Ishikawa (cell line): ENCODE measurements at regions not wholly inside any gene's neighbourhood (a gene's known extent, or its start where the extent isn't known, plus 50 kb on each side); places are given as distances from the start of the nearest gene placed in this dataset.

Source experiments
- EP300 ChIP-seq: IDR thresholded peaks from 2 replicates; pipeline ENCODE4 v1.6.1; 2012; ENCODE audit warnings: borderline replicate concordance
- MAX ChIP-seq: IDR thresholded peaks from 2 replicates; pipeline ENCODE4 v1.6.1; 2012
- RAD21 ChIP-seq: IDR thresholded peaks from 2 replicates; pipeline ENCODE4 v1.6.1; 2012; ENCODE audit warnings: low read depth
- REST ChIP-seq: IDR thresholded peaks from 2 replicates; pipeline ENCODE4 v1.6.1; 2012; ENCODE audit warnings: low read depth, mild to moderate bottlenecking
- TAF1 ChIP-seq: IDR thresholded peaks from 2 replicates; pipeline ENCODE4 v1.6.1; 2012; ENCODE audit warnings: low read depth, mild to moderate bottlenecking
- YY1 ChIP-seq: IDR thresholded peaks from 2 replicates; pipeline ENCODE4 v1.6.1; 2012; ENCODE audit warnings: low read depth
- TF ChIP-seq, protein P1 (sequence below): IDR thresholded peaks from 2 replicates; pipeline ENCODE4 v1.6.1; 2012

- TF ChIP-seq REST = no peak
- no peak for TF ChIP-seq RAD21
- TF ChIP-seq TAF1 = no peak
- no peak for TF ChIP-seq MAX
- TF ChIP-seq, protein P1, sequence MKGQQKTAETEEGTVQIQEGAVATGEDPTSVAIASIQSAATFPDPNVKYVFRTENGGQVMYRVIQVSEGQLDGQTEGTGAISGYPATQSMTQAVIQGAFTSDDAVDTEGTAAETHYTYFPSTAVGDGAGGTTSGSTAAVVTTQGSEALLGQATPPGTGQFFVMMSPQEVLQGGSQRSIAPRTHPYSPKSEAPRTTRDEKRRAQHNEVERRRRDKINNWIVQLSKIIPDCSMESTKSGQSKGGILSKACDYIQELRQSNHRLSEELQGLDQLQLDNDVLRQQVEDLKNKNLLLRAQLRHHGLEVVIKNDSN = no peak
- TF ChIP-seq EP300 = no peak
- TF ChIP-seq YY1 = no peak
Measured at GRCh38 chr22:47681411-47682165, 919.1 kb downstream of the TBC1D22A start.
